Left cardiac atrium (tissue), 4 donors: ENCODE measurements at regions not wholly inside any gene's neighbourhood (a gene's known extent, or its start where the extent isn't known, plus 50 kb on each side); places are given as distances from the start of the nearest gene placed in this dataset.

Source experiments
- ATAC-seq, 2 donors: fragments of 200-7000 bp; cut with Tn5 transposase; one replicate each; pipeline ENCODE4 v1.9.1; 2020; ENCODE audit warnings: mild to moderate bottlenecking in 2 of 2, moderate library complexity in 2 of 2
- DNase-seq: peaks from one replicate; pipeline ENCODE4 v3.0.0-alpha.2; 2020
- intact Hi-C, 2 donors: fragments of 100-400 bp; cut with DNase I; formaldehyde crosslinking; loops; one replicate each; pipeline versions ENCODE4 v1.14.1 to v1.15.1; 2022 to 2023
- donor health status: DM: no; HTN: yes; CAD: no.
- donor health status: DM: no; HTN: yes; CAD: no; lungs with severe emphysema.
- donor health status: DM: yes; HTN: yes; CAD: no.
- donor health status: Dilated cardiomyopathy.

DNA sequence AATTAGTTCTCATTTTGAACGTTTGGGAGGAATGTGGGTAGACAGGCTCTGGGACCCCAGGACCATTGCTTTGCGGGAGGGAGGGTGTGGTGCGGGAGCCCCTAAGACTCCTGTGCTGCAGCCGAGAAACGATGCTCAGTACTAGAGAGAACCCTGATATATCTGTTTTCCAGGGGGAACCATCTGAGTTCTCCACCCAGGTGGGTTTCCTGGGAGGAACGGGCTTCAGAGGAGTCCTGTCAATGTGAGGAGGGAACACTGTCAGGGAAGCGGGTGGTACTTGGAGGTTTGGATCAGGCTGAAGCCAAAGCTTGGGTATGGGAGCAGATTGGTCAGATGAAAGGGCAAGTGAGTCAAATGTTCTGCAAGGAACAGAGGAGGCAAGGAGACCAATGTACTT lies 358.0 kb downstream of the FGF9 start:
- no peak for DNase-seq
- no peak for ATAC-seq
- intact Hi-C loops = no loop called here

DNA sequence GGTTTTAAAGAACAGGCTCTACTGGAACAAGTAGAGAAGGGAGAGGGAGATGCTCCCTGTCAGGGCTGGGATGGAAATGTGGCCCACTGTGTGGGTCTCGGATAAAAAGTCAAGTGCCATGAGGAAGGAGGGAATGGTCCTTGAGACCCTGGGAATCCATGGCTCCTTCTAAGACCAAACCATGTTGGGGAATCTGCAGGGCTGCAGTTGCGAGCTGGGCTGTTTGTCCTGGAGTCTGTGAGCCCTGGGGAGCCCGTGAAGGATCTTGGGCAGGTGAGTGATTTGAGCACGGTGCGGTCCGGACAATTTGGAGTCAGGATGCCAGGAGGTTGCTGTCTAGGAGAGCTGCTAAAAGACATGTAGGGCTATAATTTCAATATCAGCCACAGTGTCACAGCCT lies 359.4 kb downstream of the FGF9 start:
- DNase-seq (no peak), ATAC-seq (no peak)
- intact Hi-C loops = no loop called here

DNA sequence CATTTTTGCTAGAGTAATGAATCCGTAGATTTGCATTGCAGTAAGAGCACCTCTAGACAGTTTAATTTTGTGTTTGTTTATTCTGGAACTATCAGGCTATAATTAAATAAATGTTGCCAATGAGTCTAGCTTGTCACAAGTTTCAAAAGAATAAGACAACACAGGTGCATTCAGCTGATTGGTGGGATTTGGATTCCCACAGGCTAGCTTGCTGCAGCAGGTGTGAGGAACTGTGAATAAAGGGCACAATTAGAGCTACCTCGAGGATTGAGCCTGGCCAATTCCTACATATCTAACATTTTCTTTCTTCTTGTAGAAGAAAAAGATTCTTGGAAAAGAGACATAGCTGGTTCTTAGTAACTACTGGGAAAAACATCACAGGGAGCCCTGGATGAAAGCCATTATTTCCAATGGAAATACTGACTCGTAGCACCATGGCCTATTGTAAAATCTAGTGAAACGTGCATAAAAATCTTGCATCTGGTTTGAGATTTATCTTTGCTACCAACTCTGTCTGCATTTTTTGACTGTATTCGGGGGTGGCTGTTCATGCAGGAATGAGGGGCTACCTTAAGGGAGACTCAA lies 360.9 kb downstream of the FGF9 start:
- intact Hi-C loops = no loop called here
- no peak for DNase-seq

DNA sequence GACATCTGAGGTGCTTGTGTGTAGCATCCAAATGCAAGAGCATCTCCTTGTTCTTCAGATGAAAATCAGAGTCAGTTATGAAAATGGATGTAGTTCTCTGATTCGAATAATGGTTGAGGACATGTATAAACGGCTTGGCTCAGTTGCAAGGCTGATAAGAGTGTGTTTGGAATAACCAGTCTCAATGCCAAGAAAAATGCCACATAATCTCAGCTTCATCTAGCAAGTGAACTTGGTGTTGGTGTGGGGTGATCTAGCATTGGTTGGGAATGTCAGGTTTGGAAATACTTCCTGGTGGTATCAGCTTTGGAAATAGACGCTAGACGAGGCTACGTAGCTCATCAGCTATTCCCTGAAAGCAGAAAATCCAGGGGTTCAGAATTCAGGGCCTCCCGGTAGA lies 362.0 kb downstream of the FGF9 start:
- intact Hi-C loops = no loop called here
- DNase-seq (no peak), ATAC-seq (no peak)

More for the DNA sequence above, 360.9 kb downstream of the FGF9 start:
- no peak for ATAC-seq

DNA sequence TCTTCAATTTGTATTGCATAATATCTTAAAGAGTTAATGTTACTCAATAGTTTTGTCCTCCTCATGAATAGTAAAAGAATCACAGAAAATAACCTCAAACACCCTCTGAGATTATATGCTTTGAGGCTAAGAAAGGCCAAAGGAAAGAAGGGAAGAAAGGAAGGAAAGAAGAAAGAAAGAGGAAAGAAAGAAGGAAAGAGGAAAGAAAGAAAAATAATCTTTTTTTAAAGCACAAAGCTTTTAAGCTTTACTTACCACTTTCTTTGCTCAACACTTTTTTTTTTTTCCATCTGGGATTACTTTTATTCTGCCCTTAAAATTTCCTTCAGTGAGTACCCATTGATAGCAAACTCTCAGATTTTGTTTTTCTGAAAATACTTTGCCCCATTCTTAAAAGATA lies 369.1 kb downstream of the FGF9 start:
- DNase-seq (no peak), ATAC-seq (no peak)
- intact Hi-C loops = no loop called here

DNA sequence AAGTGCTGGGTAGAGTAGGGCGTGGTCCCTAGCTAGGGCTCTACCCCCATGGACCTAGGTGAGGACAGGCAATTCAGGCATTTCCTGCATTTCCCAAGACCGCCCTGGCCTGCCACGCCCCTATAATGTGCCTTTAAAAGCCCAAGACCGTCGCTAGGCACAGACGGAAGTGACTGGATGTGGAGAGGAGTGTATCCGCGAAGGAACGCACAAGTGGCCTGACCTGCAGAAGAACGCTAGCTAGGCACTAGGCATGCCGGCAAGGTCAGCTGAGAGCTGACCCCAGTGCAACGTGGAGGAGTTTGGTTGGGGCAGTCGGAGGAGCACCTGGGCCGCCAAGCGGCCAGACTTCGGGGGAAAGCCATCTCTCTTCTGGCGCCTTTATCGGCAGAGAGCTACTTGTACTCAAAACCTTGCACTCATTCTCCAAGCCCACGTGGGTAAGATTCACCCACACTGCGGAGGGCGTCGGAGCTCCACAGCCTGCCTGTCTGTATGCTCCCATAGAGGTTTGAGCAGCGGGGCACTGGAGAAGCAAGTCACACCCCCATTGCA lies 370.0 kb downstream of the FGF9 start:
- DNase-seq = no peak
- peak in 1 of 2 donors; percentile 43 for ATAC-seq
- intact Hi-C loops = no loop called here

DNA sequence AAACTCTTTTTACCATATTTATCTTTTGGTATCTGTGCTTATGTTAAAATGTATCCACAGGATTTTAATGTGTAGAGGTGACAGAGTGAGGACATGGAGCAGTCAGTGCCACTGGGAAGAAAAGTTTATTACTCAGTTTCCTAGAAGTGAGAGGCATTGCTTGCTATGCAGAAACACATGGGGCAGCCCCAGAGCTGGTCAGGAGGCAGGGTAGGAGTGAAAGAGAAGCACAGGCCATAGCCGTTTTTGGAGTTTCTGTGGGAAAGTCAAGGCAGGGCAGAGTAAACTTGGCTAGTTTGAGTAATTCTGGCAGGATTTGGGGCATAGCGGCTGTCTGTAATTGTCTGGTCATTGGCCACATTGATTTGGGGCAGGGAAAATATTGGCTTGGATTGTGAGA lies 370.9 kb downstream of the FGF9 start:
- ATAC-seq (no peak), DNase-seq (no peak)
- intact Hi-C loops = no loop called here

DNA sequence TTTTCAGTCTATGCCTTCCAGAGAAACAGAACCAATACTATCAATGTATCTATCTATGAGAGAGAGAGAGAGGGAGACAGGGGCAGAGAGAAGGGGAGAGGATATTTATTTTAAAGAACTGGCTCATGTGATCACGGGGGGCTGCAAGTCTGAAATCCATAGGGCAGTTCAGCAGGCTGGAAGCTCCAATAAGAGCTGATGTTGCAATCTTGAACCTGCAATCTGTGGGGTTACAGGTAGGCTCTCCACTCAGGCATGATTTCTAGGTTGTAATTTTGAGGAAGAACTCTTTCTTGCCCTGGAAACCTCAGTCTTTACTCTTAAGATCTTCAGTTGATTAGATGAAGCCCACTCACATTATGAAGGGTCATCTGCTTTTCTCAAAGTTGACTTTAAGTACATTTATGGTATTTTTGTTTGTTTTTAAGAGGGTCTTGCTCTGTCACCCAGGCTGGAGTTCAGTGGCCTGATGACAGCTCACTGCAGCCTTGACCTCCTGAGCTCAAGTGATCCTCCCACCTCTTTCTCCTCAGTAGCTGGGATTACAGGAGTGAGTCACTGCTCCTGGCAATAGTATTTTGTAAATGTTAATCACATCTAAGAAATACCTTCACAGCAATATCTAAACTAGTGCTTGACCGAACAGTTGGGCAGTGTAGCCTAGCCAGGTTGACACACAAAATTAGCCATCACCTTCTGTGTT lies 376.4 kb downstream of the FGF9 start:
- peak in 1 of 2 donors; percentile 73 for ATAC-seq
- intact Hi-C loops = no loop called here
- no peak for DNase-seq

DNA sequence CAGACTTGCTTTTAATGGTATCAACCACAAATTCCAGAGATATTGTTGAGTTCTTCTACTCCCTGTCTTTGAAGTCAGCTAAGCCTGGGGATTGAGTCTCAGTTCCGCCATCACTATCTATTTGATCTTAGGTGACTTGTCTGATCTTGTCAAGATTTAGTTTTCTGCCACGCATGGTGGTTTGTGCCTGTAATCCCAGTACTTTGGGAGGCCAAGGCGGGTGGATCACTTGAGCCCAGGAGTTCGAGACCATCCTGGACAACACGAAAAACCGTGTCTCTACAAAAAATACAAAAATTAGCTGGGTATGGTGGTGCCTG lies 376.9 kb downstream of the FGF9 start:
- ATAC-seq (no peak), DNase-seq (no peak)

DNA sequence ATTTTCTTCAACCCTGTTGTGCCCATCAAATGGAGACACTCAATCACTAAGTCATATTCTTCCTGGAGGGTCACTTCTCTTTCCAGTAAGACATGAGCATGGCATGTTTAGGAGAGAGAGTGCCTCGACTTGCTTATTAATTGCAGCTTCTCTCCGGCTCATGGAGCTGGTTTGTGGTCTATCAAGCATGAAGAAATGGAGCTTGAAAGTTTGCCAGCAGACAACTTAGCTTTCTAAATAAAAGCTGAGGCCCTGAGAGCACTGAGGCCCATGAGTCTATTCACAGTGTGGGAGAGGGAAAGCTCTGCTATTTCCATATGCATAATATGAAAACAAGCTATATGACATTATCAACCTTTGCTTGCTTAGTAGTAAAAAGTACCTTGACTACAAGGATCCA lies 378.5 kb downstream of the FGF9 start:
- intact Hi-C loops = no loop called here
- no peak for ATAC-seq
- no peak for DNase-seq

More for the DNA sequence above, 376.9 kb downstream of the FGF9 start:
- intact Hi-C loops = no loop called here

DNA sequence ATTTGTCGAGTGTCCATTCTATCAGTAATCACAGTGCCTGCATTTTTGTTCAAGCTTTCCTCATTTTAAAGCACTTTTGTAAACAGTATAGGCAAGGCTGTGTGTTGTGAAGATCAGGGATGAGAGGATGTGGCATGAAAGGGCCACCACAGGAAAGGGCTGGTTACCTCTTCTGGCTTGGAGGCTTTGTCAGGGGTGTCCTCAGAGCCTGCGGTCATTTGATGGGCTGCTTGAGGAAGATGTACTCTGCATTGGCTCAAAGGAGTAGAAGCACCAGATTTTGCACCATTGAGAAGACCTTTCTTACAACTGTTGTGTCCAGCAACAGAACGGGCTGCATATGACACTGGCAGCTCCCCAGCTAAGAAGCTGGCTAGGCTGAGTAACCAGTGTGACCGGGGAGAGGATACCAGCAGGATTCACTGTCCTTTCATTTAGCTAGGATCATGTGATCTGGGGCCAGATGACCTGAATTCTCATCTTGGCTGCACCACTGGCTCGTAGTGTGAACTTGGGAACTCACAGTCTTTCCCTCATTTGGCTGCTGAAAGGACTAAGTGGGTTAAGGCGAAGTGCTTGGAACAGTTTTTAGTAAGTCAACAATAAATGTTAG lies 380.2 kb downstream of the FGF9 start:
- DNase-seq (no peak), ATAC-seq (peak; percentile 38)
- intact Hi-C loops = no loop called here

DNA sequence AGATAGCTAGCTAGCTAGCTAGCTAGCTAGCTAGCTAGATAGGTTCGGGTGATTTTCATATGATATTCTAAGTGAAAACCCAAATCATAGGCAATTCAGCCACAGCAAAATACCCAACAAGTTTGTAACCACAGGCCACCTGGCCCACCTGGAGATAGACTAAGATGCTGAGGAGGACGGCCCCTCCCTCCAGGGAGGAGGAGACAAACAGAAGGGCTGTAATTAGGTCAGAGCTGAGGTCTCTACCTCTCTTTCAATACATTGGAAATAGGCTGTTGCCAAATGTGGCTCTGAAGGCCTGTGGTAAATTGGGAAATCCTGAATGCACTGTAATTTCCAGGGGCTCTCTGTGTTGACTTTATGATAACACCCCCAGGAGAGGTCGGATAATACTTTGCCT lies 382.2 kb downstream of the FGF9 start:
- ATAC-seq = no peak

DNA sequence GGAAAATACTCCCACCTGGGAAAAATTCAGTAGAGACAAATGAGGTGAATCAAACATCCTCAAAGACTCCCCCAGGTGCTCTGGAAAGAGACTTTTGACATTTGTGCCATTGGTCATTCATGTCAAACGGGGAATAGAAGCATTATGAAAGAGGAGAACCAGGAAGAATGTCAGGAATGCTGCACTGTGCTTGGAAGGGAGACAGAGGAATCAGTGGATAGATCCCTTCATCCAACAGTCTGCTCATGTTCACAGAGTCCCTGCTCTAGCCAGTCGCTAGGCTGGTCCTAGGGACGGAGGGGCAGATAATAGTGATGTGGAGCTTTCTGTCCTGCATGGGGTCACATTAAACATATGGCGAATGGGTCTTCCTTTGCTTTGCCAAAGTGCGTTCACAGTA lies 384.4 kb downstream of the FGF9 start:
- no peak for DNase-seq
- intact Hi-C loops = no loop called here

More for the DNA sequence above, 382.2 kb downstream of the FGF9 start:
- no peak for DNase-seq
- intact Hi-C loops = no loop called here

DNA sequence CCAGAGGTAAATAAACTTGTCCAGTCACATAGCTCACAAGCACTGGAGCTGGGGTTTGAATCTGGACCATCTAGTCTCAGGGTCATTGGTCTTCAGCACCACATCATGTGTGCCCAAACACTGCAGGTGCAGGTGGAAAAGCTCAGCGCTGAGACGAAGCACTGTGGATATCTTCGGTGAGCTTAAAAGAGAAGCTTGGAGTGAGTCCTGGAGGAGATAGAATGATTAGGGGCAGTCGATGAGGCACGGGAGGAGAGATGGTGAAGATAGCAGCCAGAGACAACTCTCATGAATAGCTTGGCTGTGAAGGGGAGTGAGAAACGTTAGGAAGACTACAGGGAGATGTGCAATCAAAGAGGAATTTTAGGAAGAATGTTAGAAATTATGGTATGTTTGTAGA lies 389.3 kb downstream of the FGF9 start:
- no peak for ATAC-seq
- intact Hi-C loops = no loop called here
- DNase-seq = no peak

More for the DNA sequence above, 384.4 kb downstream of the FGF9 start:
- ATAC-seq = no peak

DNA sequence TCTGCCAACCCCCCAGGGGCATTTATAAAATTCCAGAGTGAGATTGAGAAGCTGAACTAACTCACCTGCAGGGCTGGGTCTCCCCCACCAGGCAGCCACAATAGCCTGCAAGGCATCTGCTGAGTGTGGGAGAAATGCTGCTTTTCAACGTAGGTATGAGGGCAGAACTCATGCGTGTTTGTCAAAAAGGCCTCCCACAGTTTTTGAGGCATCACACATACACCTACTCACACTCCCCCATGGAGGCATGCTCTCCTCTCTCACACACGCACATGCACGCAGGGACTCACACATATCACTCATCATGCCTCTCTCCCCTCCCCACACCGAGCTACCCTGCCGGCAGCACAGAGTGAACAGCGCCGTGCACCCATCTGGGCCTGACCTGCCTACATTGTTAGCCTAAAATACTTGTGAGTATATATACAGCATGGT lies 390.5 kb downstream of the FGF9 start:
- ATAC-seq = peak; percentile 41 to 46
- intact Hi-C loops = no loop called here
- DNase-seq = no peak

DNA sequence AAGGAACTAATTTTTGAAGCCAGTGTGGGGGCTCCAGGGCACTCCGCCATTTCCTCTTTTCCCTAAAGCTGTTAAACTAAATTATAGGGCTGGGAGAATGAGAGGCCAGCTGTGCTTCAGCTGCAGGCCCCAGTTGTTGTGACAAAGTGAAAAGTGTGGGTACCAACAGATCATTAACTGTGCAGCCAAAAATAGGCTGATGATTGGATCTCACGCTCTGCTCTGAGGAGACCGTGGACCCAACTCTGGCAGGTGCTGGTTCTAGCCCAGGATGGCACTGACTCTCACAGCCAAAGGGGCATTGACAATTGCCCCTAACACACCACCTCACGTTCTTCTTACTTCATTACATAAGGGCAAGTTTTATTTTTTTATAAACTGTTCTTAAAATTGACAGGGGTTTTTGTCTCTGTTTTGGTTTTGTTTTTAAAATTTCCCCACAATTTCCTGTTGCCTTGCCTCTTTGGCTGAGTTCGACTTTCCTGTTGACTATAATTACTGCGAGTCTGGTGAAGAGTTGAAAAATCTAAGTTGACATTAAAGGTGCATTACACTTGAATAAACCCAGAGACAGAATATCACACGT lies 391.0 kb downstream of the FGF9 start:
- DNase-seq = no peak
- intact Hi-C loops = no loop called here
- ATAC-seq = peak in 1 of 2 donors; percentile 31

DNA sequence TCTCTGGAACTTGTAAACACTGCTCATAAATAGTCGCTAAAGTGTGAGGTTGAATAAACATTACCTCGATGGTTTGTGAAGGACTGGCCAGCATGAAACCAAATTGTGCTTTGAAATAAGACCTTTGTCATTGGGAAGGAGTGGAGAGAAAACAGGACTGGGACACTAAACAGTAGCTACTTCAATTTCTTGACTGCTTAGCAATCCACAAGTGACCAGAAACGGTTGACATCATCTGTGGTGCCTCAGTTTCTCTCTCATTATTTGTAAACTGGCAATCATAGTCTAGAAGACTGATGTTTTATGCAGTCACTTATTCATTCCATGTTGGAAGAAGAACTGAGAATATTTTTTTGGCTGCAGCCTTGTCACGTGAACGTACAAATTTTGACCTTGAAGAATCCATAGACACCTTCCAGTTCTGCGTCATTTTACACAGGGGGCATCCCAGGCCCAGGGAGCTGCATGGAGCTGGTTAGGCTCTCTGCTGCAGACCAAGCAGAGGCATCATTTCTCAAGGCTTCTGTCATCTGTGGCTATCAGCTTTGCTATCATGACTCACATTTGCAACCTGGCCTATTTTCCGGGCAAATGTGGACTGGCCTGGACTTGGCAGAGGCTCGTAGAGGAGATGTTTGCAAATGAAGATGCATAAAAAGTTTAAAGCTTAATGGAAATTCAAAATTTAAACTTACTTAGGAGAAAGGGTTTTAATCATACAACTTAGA lies 391.8 kb downstream of the FGF9 start:
- no peak for DNase-seq
- intact Hi-C loops = no loop called here
- peak in 1 of 2 donors; percentile 80 for ATAC-seq

DNA sequence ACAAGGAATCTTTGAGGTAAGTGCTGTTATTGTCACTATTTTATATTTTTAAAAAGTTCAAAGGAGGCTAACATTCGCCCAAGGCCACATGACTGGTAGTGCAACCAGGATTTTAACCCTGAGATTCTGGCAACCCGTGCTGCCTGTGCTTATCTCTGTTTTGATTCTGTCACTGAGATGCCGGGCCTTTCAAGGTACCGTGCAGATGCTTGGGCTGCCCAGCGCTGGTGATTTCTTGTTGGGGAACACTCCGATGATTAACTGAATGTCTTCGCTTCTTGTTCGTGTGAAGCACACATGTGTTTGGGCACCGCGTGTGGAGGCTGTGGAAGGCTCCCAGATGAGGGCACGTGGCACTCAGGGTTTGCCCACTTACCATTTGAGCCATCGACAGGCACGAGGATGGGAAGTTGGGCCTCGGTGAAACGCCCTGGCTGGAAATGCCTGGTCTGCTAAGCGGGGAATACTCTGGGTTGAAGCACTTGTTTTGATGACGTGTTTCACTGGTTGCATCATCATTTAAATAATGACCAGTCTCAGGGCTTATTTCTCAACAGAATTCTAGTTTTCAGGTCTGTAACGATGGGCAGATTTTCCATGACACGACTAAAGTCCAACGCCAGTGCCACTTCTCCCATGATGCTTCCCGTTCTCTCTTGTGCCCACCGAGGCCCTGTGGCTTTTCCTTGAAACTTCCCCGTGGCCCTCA lies 392.7 kb downstream of the FGF9 start:
- DNase-seq (no peak), ATAC-seq (no peak)
- intact Hi-C loops = no loop called here
